OCI-M1 (cell line): ENCODE measurements at regions not wholly inside any gene's neighbourhood (a gene's known extent, or its start where the extent isn't known, plus 50 kb on each side); places are given as distances from the start of the nearest gene placed in this dataset.
"Not testable (repeated sequence)": the region's sequence is repeated elsewhere in the genome, so short reads cannot be mapped to it uniquely, and the experiment has no call there.

Source experiments
- DNase-seq: peaks from one replicate; lab custom pipeline; 2025; lab: John Stamatoyannopoulos, UW

GRCh38 chr12:87566918-87567317 lies 462.3 kb downstream of the C12orf50 start:
- not testable (repeated sequence) for DNase-seq

- peak; percentile 20 for DNase-seq
Observed at GRCh38 chr12:87556985-87557384, 472.2 kb downstream of the C12orf50 start.

DNA sequence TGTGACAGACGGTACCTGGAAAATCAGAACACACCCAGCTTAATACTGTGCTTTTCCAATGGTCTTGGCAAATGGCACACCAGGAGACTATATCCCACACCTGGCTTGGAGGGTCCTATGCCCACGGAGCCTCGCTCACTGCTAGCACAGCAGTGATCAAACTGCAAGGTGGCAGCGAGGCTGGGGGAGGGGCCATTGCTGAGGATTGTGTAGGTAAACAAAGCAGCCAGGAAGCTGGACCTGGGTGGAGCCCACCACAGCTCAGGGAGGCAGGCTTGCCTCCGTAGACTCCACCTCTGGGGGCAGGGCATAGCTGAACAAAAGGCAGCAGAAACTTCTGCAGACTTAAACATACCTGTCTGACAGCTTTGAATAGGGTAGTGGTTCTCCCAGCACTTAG lies 498.0 kb downstream of the C12orf50 start:
- not testable (repeated sequence) for DNase-seq

- no peak for DNase-seq
Observed at GRCh38 chr12:87529413-87529812, 499.8 kb downstream of the C12orf50 start.

- DNase-seq = no peak
Observed at GRCh38 chr12:87520968-87521367, 508.2 kb downstream of the C12orf50 start.

DNA sequence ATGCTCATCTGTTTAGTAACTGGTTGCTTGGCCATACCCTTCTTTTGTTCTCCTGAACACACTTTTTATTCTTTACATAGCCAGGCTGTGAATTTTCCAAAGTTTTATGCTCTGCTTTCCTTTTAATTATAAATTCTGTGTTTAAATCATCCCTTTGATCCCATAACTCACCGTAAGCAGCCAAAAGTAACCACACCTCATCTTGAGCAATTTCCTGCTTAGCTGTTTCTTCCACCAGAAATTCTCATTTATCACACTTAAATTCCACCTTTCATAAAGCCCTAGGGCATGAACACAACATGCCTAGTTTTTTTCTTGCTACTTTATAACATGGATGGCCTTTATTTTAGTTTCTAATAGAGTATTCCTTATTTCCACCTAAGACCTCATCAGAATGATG lies 510.7 kb downstream of the C12orf50 start:
- no peak for DNase-seq

DNA sequence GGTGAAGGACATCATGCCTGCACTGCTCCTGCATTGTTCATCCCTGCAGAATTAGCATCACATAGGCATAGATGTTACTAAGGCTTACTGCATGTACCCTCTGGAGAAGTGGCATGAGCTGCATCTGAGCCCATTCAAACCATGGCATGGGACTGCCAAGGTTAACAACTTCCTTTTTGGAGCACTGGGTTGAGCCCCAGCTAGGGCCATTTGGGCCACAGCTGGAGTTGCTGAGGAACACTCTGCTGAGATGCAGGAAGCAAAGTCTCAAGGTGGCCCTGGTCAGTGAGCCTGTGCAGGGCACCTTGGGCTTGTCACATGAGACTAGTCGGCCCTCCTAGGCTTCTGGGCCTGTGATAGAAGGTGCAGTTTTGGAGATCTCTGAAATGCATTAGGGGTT lies 511.2 kb downstream of the C12orf50 start:
- DNase-seq = no peak

GRCh38 chr12:87513536-87514280 lies 515.5 kb downstream of the C12orf50 start:
- DNase-seq = no peak

GRCh38 chr12:87511371-87511770 lies 517.8 kb downstream of the C12orf50 start:
- no peak for DNase-seq

DNA sequence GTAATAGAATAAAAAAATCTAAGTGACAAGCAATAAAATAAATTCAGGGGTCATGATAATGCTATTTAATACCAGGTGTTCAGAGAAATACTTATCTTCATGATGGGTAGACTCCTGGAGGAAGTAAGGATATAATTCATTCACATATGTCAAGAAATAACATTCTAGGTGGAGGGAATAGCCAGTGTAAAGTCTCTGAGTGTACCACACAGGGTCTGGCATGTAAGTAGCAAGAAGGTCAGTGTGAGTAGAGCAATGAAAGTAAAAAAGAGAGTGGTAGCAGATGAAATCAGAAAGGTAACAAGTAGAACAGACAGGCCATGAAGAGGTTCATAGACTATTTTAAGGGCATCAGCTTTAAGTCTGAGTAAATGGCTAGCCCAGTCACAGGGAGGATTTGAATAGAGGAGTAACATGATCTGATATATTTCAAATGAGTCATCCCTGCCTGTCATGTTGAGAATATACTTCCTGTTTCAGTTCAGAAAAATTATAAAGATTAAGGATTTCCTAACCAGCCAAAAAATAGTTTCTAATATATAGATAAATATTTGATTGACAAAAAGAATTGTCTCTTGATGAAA lies 519.9 kb downstream of the C12orf50 start:
- DNase-seq = peak; percentile 84

DNA sequence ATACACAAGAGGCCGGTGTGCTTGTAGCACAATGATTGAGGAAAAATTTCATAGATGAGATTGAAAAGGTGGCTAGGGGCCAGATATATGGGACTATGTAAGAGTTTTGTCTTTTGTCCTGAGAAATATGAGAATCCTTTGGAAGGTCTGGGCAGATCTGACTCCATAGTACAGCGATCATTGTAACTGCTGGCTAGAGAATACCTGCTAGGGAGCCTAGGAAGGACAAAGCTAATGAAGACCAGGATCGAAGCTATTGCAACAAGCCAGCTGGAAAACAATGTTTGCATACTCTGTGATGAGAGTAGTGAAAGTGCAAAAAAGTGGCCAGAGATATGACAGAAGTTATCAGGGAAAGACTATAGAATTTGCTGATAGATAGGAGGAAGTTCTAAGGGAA lies 537.6 kb downstream of the C12orf50 start:
- no peak for DNase-seq

DNA sequence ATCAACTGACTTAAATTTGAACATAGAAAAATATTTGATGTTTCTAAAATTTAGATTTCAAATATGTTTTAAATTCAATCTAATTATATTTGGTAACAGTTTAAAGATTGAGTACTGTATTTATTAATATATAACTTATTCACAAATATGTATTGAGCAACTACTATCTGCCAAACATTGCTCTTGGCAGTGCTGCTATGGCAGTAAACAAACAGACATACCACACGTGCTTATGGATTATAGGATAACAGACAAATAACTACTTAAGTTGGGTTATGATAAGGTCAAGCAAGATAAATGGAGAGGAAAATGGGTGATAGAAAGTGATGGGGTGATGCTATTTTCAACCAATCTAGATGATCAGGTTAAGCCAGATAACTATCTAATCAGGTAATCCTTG lies 538.1 kb downstream of the C12orf50 start:
- no peak for DNase-seq

GRCh38 chr12:87469295-87469694 lies 559.9 kb downstream of the C12orf50 start:
- no peak for DNase-seq

DNA sequence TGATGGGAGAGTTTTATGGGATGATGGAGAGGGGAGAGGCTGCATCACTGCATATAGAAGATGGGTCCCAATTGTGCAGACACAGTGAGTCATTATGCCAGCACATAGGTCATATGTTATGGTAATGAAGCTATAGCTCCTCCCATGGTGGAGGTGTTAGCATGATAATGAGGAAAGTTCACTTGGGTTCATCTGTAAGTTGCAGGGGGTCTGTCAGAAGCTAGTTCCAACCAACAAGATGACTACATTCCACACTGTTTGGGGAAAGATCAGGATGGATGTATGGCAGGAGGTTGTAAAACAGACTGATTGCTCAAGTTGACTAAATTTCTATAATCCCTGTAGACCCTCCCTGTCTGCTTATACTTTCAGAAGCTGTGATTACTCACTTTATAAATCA lies 561.3 kb downstream of the C12orf50 start:
- DNase-seq = no peak

GRCh38 chr12:87464565-87464964 lies 564.6 kb downstream of the C12orf50 start:
- DNase-seq = no peak

DNA sequence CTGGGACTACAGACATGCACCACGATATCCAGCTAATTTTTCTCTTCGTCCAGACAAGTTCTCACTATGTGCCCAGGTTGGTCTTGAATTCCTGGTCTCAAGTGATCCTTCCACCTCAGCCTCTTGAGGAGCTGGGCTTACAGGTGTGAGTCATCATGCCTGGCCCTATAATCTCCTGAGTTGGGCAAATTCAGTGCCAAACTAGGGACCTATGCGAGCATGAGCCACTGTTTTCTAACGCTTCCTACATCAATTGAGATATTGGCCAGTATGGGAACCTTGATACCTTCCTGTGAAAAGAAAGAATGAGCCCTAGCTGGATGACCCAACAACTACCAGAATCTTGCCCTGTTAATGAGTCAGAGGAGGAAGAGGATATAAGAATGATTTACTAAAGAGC lies 585.2 kb downstream of the C12orf50 start:
- no peak for DNase-seq

GRCh38 chr12:87441511-87441910 lies 587.7 kb downstream of the C12orf50 start:
- DNase-seq = no peak

GRCh38 chr12:87439990-87440827 lies 589.0 kb downstream of the C12orf50 start:
- DNase-seq = peak; percentile 50

- no peak for DNase-seq
Observed at GRCh38 chr12:87430444-87430843, 598.8 kb downstream of the C12orf50 start.

- DNase-seq = no peak
Observed at GRCh38 chr12:87428701-87429277, 600.4 kb downstream of the C12orf50 start.

DNA sequence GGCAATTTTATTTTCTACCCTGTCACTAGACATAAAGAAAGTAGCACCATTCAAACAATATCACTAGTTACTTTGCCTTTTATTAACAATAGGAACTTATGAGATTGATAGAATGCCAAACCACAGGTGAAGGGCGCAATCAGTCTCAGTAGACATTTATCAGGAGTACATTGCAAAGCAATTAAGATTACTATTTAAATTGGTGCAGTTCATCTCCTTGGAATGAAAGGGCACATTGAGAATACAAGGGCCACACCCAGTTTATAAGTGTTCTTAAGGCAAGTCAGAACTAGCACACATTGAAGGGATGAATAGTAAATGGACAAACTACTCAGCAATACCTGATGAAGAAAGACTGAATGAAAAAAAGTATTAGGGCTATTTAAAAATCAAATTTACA lies 601.4 kb downstream of the C12orf50 start:
- no peak for DNase-seq

- DNase-seq = peak; percentile 55
Observed at GRCh38 chr12:87425942-87426554, 603.2 kb downstream of the C12orf50 start.
